Activated naive CD8-positive, alpha-beta T cell treated with anti-CD3 and anti-CD28 coated beads for 36 hours (primary cell): ENCODE measurements at regions not wholly inside any gene's neighbourhood (a gene's known extent, or its start where the extent isn't known, plus 50 kb on each side); places are given as distances from the start of the nearest gene placed in this dataset.
"Not testable (repeated sequence)": the region's sequence is repeated elsewhere in the genome, so short reads cannot be mapped to it uniquely, and the experiment has no call there.

Experiments
- DNase-seq: peaks from one replicate; pipeline ENCODE4 v3.0.0; 2021
- H3K27ac Mint-ChIP-seq: one replicate; pipeline ENCODE4 v1.8.0; 2022; ENCODE audit warnings: mild to moderate bottlenecking, moderate library complexity, mixed read lengths
- H3K27me3 Mint-ChIP-seq: one replicate; pipeline ENCODE4 v1.8.0; 2022; ENCODE audit warnings: mild to moderate bottlenecking, mixed read lengths
- H3K36me3 Mint-ChIP-seq: one replicate; pipeline ENCODE4 v1.8.0; 2021; ENCODE audit warnings: mild to moderate bottlenecking, mixed read lengths
- H3K4me1 Mint-ChIP-seq: one replicate; pipeline ENCODE4 v1.8.0; 2021; ENCODE audit warnings: mixed read lengths
- H3K4me3 Mint-ChIP-seq: one replicate; pipeline ENCODE4 v1.8.0; 2022; ENCODE audit warnings: mild to moderate bottlenecking, moderate library complexity, mixed read lengths
- H3K9me3 Mint-ChIP-seq: one replicate; pipeline ENCODE4 v1.8.0; 2022; ENCODE audit warnings: mixed read lengths

DNA sequence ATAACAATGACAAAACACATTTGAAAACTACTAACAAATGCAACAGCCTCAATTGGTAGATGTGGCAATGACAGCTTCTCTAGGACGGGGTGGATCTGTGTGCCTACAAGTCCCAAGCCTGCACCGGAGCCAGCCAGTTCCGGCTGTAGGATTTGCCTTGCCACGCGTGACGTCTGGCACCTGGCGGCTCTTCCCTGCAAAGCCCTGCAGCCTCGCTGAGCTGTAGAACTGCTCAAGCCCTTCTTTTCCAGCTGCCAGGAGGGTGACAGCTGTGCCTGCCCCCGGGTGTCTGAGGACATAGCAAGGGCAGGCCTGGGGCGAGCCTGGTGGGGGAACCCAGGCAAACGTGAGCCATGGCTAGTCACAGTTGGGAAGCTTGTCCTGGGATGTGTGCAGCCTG lies 4388.0 kb upstream of the TPTE start:
- not testable (repeated sequence) for H3K36me3 Mint-ChIP-seq, H3K9me3 Mint-ChIP-seq

DNA sequence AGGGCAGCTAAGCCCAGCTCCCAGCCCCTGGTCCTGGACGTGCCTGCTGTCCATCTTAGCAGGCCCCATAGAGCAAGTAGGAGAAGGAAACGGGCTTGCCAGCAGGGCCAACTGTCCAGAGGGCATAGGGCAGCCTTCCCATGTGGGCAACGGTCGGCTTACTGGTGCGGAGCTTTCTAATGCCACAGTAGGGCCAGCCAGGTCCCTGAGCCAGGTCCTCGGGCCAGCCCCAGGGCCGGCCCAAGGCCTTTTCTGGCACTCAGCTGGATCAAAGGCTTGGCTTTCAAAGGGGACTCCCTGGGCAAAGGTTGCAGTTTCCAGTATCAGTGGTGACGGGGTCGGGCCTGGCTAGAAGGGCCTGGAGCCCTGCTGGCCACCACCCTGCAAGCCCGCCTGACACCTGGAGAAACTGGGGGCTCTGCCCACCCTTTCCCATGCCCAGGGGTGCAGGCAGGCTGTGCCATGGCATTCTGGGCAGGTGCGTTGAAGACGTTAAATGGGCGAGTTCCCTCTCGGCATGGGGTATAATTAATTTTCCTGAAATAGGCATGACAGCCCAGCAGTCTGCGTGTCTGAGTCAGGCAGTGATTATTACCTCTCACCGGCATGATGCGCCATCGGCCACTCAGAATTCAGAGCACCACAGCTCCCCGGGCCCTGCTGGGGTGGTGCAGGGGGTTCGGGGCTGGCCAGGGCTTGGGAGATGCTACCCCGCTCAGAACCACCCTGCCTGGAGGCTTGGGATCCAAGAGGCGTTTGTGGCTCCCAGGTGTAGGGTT lies 4387.3 kb upstream of the TPTE start:
- H3K9me3 Mint-ChIP-seq, H3K4me1 Mint-ChIP-seq, H3K27me3 Mint-ChIP-seq, H3K36me3 Mint-ChIP-seq, H3K4me3 Mint-ChIP-seq, DNase-seq, H3K27ac Mint-ChIP-seq: not testable (repeated sequence)

More for the DNA sequence above, 4388.0 kb upstream of the TPTE start:
- not testable (repeated sequence) for H3K4me3 Mint-ChIP-seq, H3K27ac Mint-ChIP-seq, H3K27me3 Mint-ChIP-seq, H3K4me1 Mint-ChIP-seq, DNase-seq

DNA sequence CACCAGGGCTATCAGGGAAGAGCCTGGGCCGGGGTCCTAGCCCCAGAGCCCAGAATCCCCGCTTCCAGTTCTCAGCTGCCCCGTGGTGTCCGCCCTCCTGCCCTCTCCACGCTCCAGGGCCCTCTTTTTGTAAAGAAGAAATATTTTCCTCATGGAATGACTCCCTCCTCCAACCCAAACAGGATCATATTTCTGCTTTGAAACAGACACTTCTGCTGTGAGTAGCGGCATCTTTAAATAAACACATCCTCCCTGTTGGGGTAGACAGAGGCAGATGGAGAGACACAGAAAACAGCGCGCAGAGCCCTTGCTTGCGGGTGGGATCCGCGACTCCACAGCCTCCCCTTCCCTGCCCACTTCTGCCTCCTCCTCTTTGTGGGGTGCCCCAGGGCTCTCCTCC lies 4384.7 kb upstream of the TPTE start:
- not testable (repeated sequence) for H3K27ac Mint-ChIP-seq, H3K4me1 Mint-ChIP-seq, DNase-seq, H3K36me3 Mint-ChIP-seq, H3K27me3 Mint-ChIP-seq, H3K9me3 Mint-ChIP-seq, H3K4me3 Mint-ChIP-seq

DNA sequence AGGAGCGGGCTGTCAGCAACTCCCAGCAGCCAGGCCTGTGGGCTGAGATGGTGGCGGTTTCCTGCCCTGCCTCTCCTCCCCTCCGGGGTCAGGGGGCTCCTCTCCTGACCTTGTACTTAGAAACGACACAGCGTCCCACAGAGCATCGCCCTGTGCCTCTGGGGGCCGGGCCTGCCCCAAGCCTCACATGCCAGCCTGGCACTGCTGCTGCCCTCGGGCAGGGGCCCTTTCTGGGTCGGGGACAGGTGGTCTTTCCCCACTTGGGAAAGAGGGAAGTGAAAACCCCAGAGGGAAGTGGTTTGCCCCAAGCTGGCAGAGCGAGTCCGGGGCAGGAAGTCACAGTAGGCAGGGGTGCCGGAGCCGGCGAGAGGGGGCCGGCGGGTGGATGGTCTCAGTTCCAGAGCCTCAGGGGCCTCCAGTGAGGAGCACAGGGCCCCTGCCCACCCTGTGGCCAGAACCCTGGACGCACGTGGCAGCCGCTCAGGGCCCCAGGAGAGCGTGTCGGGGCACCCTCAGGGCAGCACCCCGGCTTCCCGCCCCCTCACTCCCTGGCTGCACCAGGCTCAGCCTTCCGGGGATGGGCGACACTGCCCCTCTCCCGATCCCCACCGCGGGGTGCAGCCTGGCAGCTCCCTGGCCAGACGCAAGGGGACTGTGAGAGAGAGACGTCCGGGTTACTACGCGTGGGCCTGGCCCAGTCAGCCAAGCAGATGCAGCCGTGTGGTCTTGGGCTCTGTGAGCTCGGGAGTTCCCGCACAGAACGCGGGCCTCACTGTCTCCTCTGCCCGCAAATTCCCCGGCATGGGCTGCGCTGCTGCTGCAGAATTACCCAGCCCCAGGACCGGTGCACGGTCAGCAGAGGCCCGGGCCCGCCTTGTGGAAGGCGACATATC lies 4382.9 kb upstream of the TPTE start:
- not testable (repeated sequence) for H3K36me3 Mint-ChIP-seq, H3K4me3 Mint-ChIP-seq, H3K9me3 Mint-ChIP-seq, DNase-seq, H3K27ac Mint-ChIP-seq, H3K27me3 Mint-ChIP-seq, H3K4me1 Mint-ChIP-seq

DNA sequence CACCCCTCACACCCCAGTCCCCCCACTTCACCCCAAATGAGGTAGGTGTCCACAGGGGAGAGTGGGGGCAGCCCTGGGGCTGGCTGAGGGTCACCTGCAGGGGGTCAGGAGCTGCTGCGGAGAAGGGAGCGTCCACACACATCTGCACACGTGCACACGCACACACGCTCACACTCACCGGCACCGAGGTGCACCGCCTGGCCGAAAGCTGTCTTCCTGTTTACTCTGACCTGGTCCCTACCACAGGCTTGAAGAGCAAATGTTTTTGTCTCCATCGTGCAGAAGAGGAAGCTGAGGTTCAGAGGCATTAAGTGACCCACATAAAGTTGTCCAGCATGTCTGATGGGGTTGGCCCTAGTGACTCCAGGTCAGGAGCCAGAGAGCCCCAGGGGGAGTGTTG lies 4382.1 kb upstream of the TPTE start:
- not testable (repeated sequence) for H3K27me3 Mint-ChIP-seq, H3K4me3 Mint-ChIP-seq, H3K27ac Mint-ChIP-seq, H3K9me3 Mint-ChIP-seq, DNase-seq, H3K36me3 Mint-ChIP-seq, H3K4me1 Mint-ChIP-seq

DNA sequence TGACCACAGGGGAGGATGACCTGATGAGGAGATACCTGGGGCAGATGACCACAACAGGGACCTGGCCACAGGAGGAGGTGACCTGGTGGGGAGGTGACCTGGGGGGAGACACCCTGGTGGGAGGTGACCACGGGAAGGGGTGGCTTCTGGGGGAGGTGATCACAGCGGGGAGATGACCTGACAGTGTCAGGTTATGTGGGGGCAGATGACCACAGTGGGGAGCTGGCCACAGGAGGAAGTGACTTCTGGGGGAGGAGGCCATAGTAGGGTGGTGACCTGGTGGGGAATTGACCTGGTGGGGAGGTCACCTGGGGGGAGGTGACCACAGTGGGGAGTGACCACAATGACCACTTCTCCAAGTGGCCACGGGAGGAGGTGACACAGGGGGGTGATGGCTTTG lies 4381.5 kb upstream of the TPTE start:
- not testable (repeated sequence) for H3K27me3 Mint-ChIP-seq, H3K4me1 Mint-ChIP-seq, DNase-seq, H3K36me3 Mint-ChIP-seq, H3K4me3 Mint-ChIP-seq, H3K27ac Mint-ChIP-seq, H3K9me3 Mint-ChIP-seq

DNA sequence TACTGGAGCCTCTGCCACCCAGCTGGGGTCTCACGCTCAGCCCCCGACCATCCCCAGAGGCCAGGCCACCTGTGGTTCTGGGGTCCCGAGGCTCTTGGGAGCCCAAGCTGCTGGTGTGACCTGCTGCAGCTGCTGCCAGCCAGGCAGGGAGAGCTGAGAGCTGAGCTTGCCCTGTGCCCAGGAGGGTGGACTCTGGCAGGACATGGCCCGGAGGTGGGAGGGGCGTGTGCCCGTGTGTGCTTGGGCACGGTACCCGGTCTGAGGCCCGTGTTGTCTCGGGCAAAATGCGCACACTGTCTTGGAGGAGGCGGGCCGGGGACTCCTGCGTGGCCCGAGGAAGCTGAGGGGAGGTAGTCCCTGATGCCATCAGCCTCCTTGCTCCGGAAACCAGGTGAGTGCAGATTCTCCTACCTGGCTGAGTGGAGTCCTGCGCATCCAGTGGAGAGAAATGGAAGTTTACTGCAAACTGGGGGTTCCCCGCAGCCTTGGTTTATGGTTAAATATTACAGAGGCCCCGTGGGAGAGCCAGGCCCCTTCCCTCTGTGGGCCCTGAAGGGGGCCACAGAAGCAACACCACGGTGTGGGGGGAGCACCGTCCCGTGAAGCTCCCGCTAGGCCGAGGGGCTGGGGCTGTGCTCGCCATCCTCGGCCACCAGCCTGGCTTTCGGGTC lies 4380.8 kb upstream of the TPTE start:
- not testable (repeated sequence) for H3K9me3 Mint-ChIP-seq, H3K4me3 Mint-ChIP-seq, H3K27me3 Mint-ChIP-seq, DNase-seq, H3K4me1 Mint-ChIP-seq, H3K27ac Mint-ChIP-seq, H3K36me3 Mint-ChIP-seq

DNA sequence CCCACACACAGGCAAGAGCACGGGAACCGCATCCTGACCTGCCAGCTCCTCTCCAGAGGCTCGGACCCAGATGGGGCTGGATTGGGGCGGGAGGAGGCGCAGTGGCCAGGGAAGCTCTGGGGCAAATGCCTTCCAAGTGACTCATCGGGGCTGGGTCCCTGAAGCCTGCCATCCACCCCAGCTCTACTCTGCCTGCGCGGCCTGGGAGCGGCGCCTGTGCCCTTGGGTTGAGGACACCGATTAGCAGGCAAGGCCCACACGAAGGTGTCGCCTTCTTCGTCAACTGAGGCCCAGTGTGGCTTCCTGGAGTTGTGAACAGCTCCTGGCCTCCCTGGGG lies 4380.3 kb upstream of the TPTE start:
- H3K27ac Mint-ChIP-seq, H3K4me3 Mint-ChIP-seq, H3K4me1 Mint-ChIP-seq: not testable (repeated sequence)

DNA sequence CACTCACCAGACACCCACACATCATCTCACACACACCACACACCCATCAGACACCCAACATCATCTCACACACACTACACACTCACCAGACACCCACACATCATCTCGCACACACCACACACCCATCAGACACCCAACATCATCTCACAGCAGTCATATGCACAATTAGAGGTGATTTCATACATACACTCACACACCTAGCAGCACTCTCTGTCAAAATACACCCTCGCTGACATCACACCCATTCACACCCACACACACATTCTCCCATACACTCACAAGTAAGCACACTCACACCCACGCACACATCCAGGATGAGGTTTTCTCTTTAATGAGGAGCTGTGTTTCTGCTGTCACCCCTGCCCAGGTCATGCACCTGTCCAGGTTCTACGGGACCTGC lies 4368.2 kb upstream of the TPTE start:
- not testable (repeated sequence) for DNase-seq, H3K4me3 Mint-ChIP-seq, H3K36me3 Mint-ChIP-seq, H3K27ac Mint-ChIP-seq, H3K4me1 Mint-ChIP-seq, H3K9me3 Mint-ChIP-seq, H3K27me3 Mint-ChIP-seq

More for the DNA sequence above, 4380.3 kb upstream of the TPTE start:
- not testable (repeated sequence) for H3K27me3 Mint-ChIP-seq, H3K9me3 Mint-ChIP-seq, H3K36me3 Mint-ChIP-seq, DNase-seq

DNA sequence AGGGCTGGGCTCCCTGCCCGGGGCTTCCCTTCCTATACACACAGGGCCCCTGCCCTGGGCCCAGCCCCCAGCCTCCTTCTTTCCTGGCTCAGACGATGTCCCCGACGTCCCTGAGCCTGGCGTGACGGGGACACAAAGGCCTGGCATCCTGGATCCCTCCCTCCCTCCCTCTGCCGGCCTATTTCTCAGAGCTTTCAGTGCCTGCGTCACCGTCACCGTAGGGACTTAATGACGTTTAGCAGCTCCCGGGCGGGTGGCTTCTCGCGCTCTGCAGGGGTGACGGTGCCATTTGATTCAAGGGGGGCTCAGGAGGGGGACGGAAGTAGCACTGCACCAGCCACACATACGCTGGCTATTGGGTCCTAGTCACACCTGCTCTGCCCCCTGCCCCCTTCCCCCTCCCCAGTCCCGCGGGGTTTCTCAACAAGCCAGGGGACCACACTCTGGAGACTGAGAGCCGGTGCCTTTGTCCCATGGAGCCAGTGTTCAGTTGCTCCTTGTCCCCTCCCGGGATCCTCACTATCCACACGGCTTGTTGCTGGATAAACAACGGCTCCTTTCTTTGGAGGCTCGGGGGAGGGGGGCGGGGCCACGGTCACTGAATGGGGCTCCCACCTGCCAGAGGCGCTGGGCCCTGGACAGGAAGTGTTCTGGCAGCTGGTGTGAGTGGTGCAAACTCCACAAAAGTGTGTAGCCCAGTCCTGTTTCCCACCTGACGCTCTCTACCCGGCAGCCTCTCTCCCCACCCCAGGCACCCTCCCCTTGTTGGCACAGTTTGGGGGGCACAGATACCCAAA lies 4366.7 kb upstream of the TPTE start:
- not testable (repeated sequence) for H3K27ac Mint-ChIP-seq, H3K27me3 Mint-ChIP-seq, H3K4me3 Mint-ChIP-seq, H3K36me3 Mint-ChIP-seq, H3K4me1 Mint-ChIP-seq, H3K9me3 Mint-ChIP-seq, DNase-seq

DNA sequence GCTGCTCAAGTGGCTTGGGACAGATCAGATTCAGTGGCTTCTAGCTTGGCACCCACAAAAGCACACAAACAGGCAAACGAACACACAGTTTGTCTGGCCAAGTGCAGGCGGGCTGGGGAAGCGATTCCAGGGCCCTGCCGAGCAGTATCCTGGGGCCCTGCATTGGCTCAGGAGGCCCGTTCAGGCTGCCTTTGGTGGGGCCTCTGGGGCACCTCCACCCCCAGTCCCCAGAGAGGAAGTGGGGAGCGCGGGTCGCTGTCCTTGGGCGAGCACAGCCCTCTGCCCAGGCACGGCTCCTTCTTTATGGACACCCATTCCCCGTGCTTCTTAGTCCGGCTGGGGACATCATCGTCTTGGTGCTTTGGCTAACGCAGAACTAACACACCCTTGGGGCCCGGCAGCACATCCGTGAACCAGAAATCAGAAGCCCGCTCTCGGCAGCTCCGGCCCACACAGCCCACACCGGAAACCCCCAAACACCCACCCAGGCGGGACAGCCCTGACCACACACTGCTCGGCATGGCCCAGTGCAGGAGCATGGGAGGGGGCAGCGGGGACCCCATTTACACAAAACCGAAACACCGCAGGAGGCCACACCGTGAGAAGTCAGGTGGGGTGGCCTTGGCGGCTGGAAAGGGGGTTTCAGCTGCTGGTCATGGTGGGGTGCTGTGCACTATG lies 4364.5 kb upstream of the TPTE start:
- not testable (repeated sequence) for H3K27ac Mint-ChIP-seq, H3K4me1 Mint-ChIP-seq, H3K9me3 Mint-ChIP-seq, H3K36me3 Mint-ChIP-seq, H3K4me3 Mint-ChIP-seq, DNase-seq, H3K27me3 Mint-ChIP-seq

DNA sequence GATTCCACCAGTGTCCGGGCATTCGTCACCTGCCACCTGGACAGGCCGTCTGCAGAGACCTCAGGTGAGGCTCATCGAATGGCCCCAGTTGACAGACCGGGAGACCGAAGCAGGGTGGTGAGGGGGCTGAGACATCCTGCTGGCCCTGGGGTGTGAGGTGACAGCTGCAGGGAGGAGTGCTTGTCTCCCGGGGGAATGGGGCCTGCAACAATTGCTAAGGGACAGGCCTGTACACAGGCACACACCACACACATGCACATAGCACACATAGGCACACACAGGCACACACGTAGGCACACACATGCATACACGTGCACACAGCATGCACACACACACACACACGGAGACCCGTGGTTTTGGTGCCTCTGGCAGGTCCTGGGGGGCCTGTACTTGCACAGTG lies 4363.9 kb upstream of the TPTE start:
- not testable (repeated sequence) for H3K27me3 Mint-ChIP-seq, DNase-seq, H3K4me3 Mint-ChIP-seq, H3K9me3 Mint-ChIP-seq, H3K27ac Mint-ChIP-seq, H3K4me1 Mint-ChIP-seq, H3K36me3 Mint-ChIP-seq

DNA sequence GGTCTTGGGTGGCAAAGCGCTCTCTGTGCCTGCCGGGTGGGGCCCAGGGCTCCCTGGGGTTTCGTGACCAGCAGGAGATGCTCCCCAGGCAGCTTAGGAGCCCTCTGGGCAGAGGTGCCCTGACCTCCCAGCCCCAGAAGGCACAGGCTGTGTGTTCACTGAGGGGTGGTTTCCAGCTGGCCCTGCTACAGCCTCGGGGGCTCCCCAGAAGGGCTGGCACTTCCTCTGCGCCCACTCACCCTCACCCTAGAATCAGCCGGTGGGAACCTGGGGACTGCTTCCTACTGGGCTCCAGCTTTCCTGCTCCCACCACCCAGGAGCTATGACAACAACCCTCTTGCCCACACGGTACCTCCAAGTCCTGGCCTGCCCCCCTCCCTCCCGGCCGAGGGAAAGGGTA lies 4363.2 kb upstream of the TPTE start:
- H3K4me3 Mint-ChIP-seq, DNase-seq, H3K27ac Mint-ChIP-seq, H3K4me1 Mint-ChIP-seq, H3K27me3 Mint-ChIP-seq, H3K9me3 Mint-ChIP-seq, H3K36me3 Mint-ChIP-seq: not testable (repeated sequence)
